ENCODE measurements at regions not wholly inside any gene's neighbourhood (a gene's known extent, or its start where the extent isn't known, plus 50 kb on each side); places are given as distances from the start of the nearest gene placed in this dataset.

- TF ChIP-seq CREB1 (IDR thresholded peaks at IDR 0.05; ENCODE audit: low read depth) (no peak), TAF1 (IDR thresholded peaks at IDR 0.05; ENCODE audit: low read depth) (no peak), NFIC (IDR thresholded peaks at IDR 0.05) (no peak), RAD21 (IDR thresholded peaks at IDR 0.05; ENCODE audit: low read depth) (no peak)
Observed at GRCh38 chr1:80909172-80909784, 891.5 kb upstream of the ADGRL2 start.
